ENCODE measurements at regions not wholly inside any gene's neighbourhood (a gene's known extent, or its start where the extent isn't known, plus 50 kb on each side); places are given as distances from the start of the nearest gene placed in this dataset.
"Not testable (repeated sequence)": the region's sequence is repeated elsewhere in the genome, so short reads cannot be mapped to it uniquely, and the experiment has no call there.

DNA sequence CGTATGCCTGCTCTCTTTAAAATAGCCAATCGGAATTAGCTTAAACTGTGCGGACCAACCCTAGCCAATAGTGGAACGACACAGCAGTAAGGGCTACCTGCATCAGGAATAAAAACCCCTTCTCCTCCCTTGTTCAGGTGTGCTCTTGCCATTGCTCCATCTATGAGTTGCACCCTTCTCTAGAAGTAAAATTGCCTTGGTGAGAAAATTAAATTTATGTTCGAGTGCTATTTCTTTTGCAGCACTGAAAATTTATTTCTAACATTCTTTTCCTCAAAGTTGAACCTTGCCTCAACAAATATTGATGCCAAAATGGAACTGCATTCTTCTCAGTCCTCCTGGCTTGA is 102.5 kb upstream of the SHB start:
- peaks cover 4% of the 10 kb centered on the region for H3K9me3 ChIP-seq (ENCODE audit: control insufficient read depth, low read length)
- no peaks in the 10 kb centered on the region for H3K36me3 ChIP-seq (ENCODE audit: control insufficient read depth, insufficient read depth, low read length)
- H3K4me1 ChIP-seq (ENCODE audit: control insufficient read depth, insufficient read depth, low read length, poor library complexity, severe bottlenecking), result no peaks in the 10 kb centered on the region
- no peak overlapping the region for H3K27ac ChIP-seq (ENCODE audit: insufficient read depth, low read length, poor library complexity, severe bottlenecking)
- DNase-seq, result no peak
- H3K27me3 ChIP-seq (replicated peaks; ENCODE audit: control insufficient read depth, insufficient read depth, low read length, poor library complexity, severe bottlenecking), result no peaks in the 10 kb centered on the region
- no peak overlapping the region for H3K4me3 ChIP-seq (ENCODE audit: insufficient read depth, low read depth, low read length, poor library complexity, severe bottlenecking)

- not testable (repeated sequence) for DNase-seq; H3K36me3 ChIP-seq (ENCODE audit: control insufficient read depth, insufficient read depth, low read length); H3K27ac ChIP-seq (ENCODE audit: insufficient read depth, low read length, poor library complexity, severe bottlenecking); H3K9me3 ChIP-seq (ENCODE audit: control insufficient read depth, low read length); H3K4me3 ChIP-seq (ENCODE audit: insufficient read depth, low read depth, low read length, poor library complexity, severe bottlenecking); H3K4me1 ChIP-seq (ENCODE audit: control insufficient read depth, insufficient read depth, low read length, poor library complexity, severe bottlenecking); H3K27me3 ChIP-seq (replicated peaks; ENCODE audit: control insufficient read depth, insufficient read depth, low read length, poor library complexity, severe bottlenecking)
Measured at GRCh38 chr9:38170763-38171537, 101.9 kb upstream of the SHB start.

- not testable (repeated sequence) for H3K9me3 ChIP-seq (ENCODE audit: control insufficient read depth, low read length); DNase-seq; H3K27me3 ChIP-seq (replicated peaks; ENCODE audit: control insufficient read depth, insufficient read depth, low read length, poor library complexity, severe bottlenecking); H3K36me3 ChIP-seq (ENCODE audit: control insufficient read depth, insufficient read depth, low read length); H3K4me1 ChIP-seq (ENCODE audit: control insufficient read depth, insufficient read depth, low read length, poor library complexity, severe bottlenecking); H3K27ac ChIP-seq (ENCODE audit: insufficient read depth, low read length, poor library complexity, severe bottlenecking); H3K4me3 ChIP-seq (ENCODE audit: insufficient read depth, low read depth, low read length, poor library complexity, severe bottlenecking)
Measured at GRCh38 chr9:38170155-38170554, 101.1 kb upstream of the SHB start.

- H3K27me3 ChIP-seq (replicated peaks; ENCODE audit: control insufficient read depth, insufficient read depth, low read length, poor library complexity, severe bottlenecking), result no peaks in the 10 kb centered on the region
- DNase-seq, result no peak
- H3K27ac ChIP-seq (ENCODE audit: insufficient read depth, low read length, poor library complexity, severe bottlenecking), result no peak overlapping the region
Measured at GRCh38 chr9:38166501-38166900, 97.5 kb upstream of the SHB start.

DNA sequence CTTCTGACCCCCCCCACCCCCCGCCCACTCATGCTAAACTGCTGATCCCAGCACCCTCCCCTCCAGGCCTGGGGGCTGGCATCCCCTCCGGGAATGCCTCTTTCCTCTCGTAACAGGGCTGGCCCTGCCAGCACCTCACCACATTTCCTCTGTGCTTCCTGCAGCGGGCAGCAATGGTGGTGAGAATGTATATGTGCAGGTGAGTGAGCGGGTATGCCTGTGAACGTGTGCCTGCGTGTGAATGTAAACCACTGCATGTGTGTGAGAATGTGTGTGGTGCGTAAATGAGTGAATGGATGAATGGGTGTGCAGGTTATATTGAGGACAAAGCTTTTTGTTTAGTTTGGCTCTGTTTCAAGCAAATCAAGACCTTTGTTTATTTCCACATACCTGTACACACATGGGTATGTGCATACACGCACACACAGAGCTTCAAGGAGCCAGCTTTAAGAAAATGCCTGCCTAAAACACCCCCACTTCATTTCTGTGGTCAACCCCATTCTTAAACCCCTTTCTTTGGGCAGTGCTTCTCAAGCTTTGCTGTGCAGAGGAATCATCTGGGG is 95.7 kb upstream of the SHB start:
- Histone ChIP-seq H3K4me1 (ENCODE audit: control insufficient read depth, insufficient read depth, low read length, poor library complexity, severe bottlenecking) (no peaks in the 10 kb centered on the region), H3K4me3 (ENCODE audit: insufficient read depth, low read depth, low read length, poor library complexity, severe bottlenecking) (no peak overlapping the region), H3K27me3 (replicated peaks; ENCODE audit: control insufficient read depth, insufficient read depth, low read length, poor library complexity, severe bottlenecking) (no peaks in the 10 kb centered on the region), H3K9me3 (ENCODE audit: control insufficient read depth, low read length) (no peaks in the 10 kb centered on the region), H3K36me3 (ENCODE audit: control insufficient read depth, insufficient read depth, low read length) (no peaks in the 10 kb centered on the region), H3K27ac (ENCODE audit: insufficient read depth, low read length, poor library complexity, severe bottlenecking) (no peak overlapping the region)
- DNase-seq, result no peak

More at GRCh38 chr9:38166501-38166900, 97.5 kb upstream of the SHB start:
- H3K9me3 ChIP-seq (ENCODE audit: control insufficient read depth, low read length), result peaks cover 4% of the 10 kb centered on the region
- no peaks in the 10 kb centered on the region for H3K4me1 ChIP-seq (ENCODE audit: control insufficient read depth, insufficient read depth, low read length, poor library complexity, severe bottlenecking)
- H3K4me3 ChIP-seq (ENCODE audit: insufficient read depth, low read depth, low read length, poor library complexity, severe bottlenecking), result no peak overlapping the region
- H3K36me3 ChIP-seq (ENCODE audit: control insufficient read depth, insufficient read depth, low read length), result no peaks in the 10 kb centered on the region

GRCh38 chr9:38163518-38163917 is 94.5 kb upstream of the SHB start:
- H3K27ac ChIP-seq (ENCODE audit: insufficient read depth, low read length, poor library complexity, severe bottlenecking), result no peak overlapping the region

GRCh38 chr9:38162332-38163211 is 93.5 kb upstream of the SHB start:
- H3K36me3 ChIP-seq (ENCODE audit: control insufficient read depth, insufficient read depth, low read length), result no peaks in the 10 kb centered on the region
- no peaks in the 10 kb centered on the region for H3K27me3 ChIP-seq (replicated peaks; ENCODE audit: control insufficient read depth, insufficient read depth, low read length, poor library complexity, severe bottlenecking)
- no peaks in the 10 kb centered on the region for H3K4me1 ChIP-seq (ENCODE audit: control insufficient read depth, insufficient read depth, low read length, poor library complexity, severe bottlenecking)
- no peak overlapping the region for H3K27ac ChIP-seq (ENCODE audit: insufficient read depth, low read length, poor library complexity, severe bottlenecking)
- DNase-seq, result no peak
- no peaks in the 10 kb centered on the region for H3K9me3 ChIP-seq (ENCODE audit: control insufficient read depth, low read length)
- no peak overlapping the region for H3K4me3 ChIP-seq (ENCODE audit: insufficient read depth, low read depth, low read length, poor library complexity, severe bottlenecking)

More at GRCh38 chr9:38163518-38163917, 94.5 kb upstream of the SHB start:
- H3K4me3 ChIP-seq (ENCODE audit: insufficient read depth, low read depth, low read length, poor library complexity, severe bottlenecking), result no peak overlapping the region
- no peaks in the 10 kb centered on the region for H3K27me3 ChIP-seq (replicated peaks; ENCODE audit: control insufficient read depth, insufficient read depth, low read length, poor library complexity, severe bottlenecking)
- no peak for DNase-seq
- H3K9me3 ChIP-seq (ENCODE audit: control insufficient read depth, low read length), result no peaks in the 10 kb centered on the region
- H3K4me1 ChIP-seq (ENCODE audit: control insufficient read depth, insufficient read depth, low read length, poor library complexity, severe bottlenecking), result no peaks in the 10 kb centered on the region
- H3K36me3 ChIP-seq (ENCODE audit: control insufficient read depth, insufficient read depth, low read length), result no peaks in the 10 kb centered on the region

- Histone ChIP-seq H3K27ac (ENCODE audit: insufficient read depth, low read length, poor library complexity, severe bottlenecking) (no peak overlapping the region), H3K4me1 (ENCODE audit: control insufficient read depth, insufficient read depth, low read length, poor library complexity, severe bottlenecking) (no peaks in the 10 kb centered on the region), H3K36me3 (ENCODE audit: control insufficient read depth, insufficient read depth, low read length) (no peaks in the 10 kb centered on the region), H3K4me3 (ENCODE audit: insufficient read depth, low read depth, low read length, poor library complexity, severe bottlenecking) (no peak overlapping the region), H3K27me3 (replicated peaks; ENCODE audit: control insufficient read depth, insufficient read depth, low read length, poor library complexity, severe bottlenecking) (no peaks in the 10 kb centered on the region), H3K9me3 (ENCODE audit: control insufficient read depth, low read length) (no peaks in the 10 kb centered on the region)
- peak; percentile 13 to 33 (median 15) for DNase-seq
Measured at GRCh38 chr9:38160613-38161215, 91.7 kb upstream of the SHB start.

DNA sequence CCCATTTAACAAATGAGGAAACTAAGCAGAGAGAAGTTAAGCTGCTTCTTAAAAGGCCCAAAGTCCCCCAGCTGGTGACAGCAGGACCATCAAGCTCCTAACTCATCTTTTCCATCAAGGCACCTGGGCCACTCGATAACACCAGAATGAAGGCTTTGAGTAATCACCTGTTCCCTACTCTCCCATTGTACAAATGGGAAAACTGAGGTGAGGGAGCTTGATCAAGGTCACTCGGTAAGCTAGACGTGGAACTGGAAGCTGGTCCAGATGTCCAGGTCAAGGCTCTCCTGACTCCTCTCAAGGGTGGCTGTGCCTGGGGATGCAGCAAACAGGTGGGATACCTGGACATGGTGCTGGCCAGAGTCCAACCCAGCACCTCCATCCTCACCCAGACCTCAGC is 90.6 kb upstream of the SHB start:
- H3K4me1 ChIP-seq (ENCODE audit: control insufficient read depth, insufficient read depth, low read length, poor library complexity, severe bottlenecking), result no peaks in the 10 kb centered on the region
- DNase-seq, result no peak
- no peaks in the 10 kb centered on the region for H3K27me3 ChIP-seq (replicated peaks; ENCODE audit: control insufficient read depth, insufficient read depth, low read length, poor library complexity, severe bottlenecking)

More for the DNA sequence above, 90.6 kb upstream of the SHB start:
- Histone ChIP-seq H3K4me3 (ENCODE audit: insufficient read depth, low read depth, low read length, poor library complexity, severe bottlenecking) (no peak overlapping the region), H3K36me3 (ENCODE audit: control insufficient read depth, insufficient read depth, low read length) (no peaks in the 10 kb centered on the region), H3K9me3 (ENCODE audit: control insufficient read depth, low read length) (no peaks in the 10 kb centered on the region), H3K27ac (ENCODE audit: insufficient read depth, low read length, poor library complexity, severe bottlenecking) (no peak overlapping the region)
